ENCODE measurements at regions not wholly inside any gene's neighbourhood (a gene's known extent, or its start where the extent isn't known, plus 50 kb on each side); places are given as distances from the start of the nearest gene placed in this dataset.

GRCh38 chr14:44700694-44701093 is 193.6 kb upstream of the FSCB start:
- DNase-seq = no peak

GRCh38 chr14:44700184-44700583 is 193.1 kb upstream of the FSCB start:
- DNase-seq = no peak

GRCh38 chr14:44699391-44699790 is 192.3 kb upstream of the FSCB start:
- DNase-seq = no peak

GRCh38 chr14:44669496-44669895 is 162.4 kb upstream of the FSCB start:
- DNase-seq = no peak

GRCh38 chr14:44663136-44663535 is 156.1 kb upstream of the FSCB start:
- no peak for DNase-seq

GRCh38 chr14:44662250-44662891 is 155.3 kb upstream of the FSCB start:
- DNase-seq = no peak

- no peak for DNase-seq
These were observed 151.3 kb upstream of the FSCB start for GRCh38 chr14:44658389-44658696.

GRCh38 chr14:44657696-44658388 is 150.8 kb upstream of the FSCB start:
- DNase-seq = peak; percentile 41

GRCh38 chr14:44657203-44657602 is 150.1 kb upstream of the FSCB start:
- DNase-seq = no peak

- no peak for DNase-seq
These were observed 147.5 kb upstream of the FSCB start for GRCh38 chr14:44654591-44654990.

GRCh38 chr14:44653641-44654040 is 146.6 kb upstream of the FSCB start:
- no peak for DNase-seq

- DNase-seq = no peak
These were observed 145.6 kb upstream of the FSCB start for GRCh38 chr14:44652640-44653039.

GRCh38 chr14:44649061-44649460 is 142.0 kb upstream of the FSCB start:
- DNase-seq = no peak

- DNase-seq = no peak
These were observed 133.3 kb upstream of the FSCB start for GRCh38 chr14:44640416-44640815.

- no peak for DNase-seq
These were observed 132.8 kb upstream of the FSCB start for GRCh38 chr14:44639781-44640385.

- DNase-seq = peak; percentile 9
These were observed 127.6 kb upstream of the FSCB start for GRCh38 chr14:44634692-44635091.

- no peak for DNase-seq
These were observed 119.3 kb upstream of the FSCB start for GRCh38 chr14:44626423-44626822.

- no peak for DNase-seq
These were observed 118.0 kb upstream of the FSCB start for GRCh38 chr14:44625098-44625497.

- DNase-seq = no peak
These were observed 113.3 kb upstream of the FSCB start for GRCh38 chr14:44620121-44621019.

GRCh38 chr14:44616204-44616603 is 109.1 kb upstream of the FSCB start:
- no peak for DNase-seq

- DNase-seq = no peak
These were observed 106.1 kb upstream of the FSCB start for GRCh38 chr14:44613061-44613712.

- no peak for DNase-seq
These were observed 104.9 kb upstream of the FSCB start for GRCh38 chr14:44612002-44612401.

All from NCI-H2171 treated with DMSO at 0.1 percent for 48 hours (cell line).